GM21737 (cell line): ENCODE measurements at regions not wholly inside any gene's neighbourhood (a gene's known extent, or its start where the extent isn't known, plus 50 kb on each side); places are given as distances from the start of the nearest gene placed in this dataset.
"Not testable (repeated sequence)": the region's sequence is repeated elsewhere in the genome, so short reads cannot be mapped to it uniquely, and the experiment has no call there.

Experiments used
- ATAC-seq: cut with Tn5 transposase; IDR thresholded peaks from one replicate; pipeline ENCODE4 v1.9.1; 2021; ENCODE audit warnings: mild to moderate bottlenecking, moderate library complexity; ENCODE audit not compliant: unreplicated experiment

GRCh38 chr3:76505202-76505845 is 534.6 kb upstream of the ROBO2 start:
- ATAC-seq, result no peak

GRCh38 chr3:76509179-76509830 is 530.6 kb upstream of the ROBO2 start:
- no peak for ATAC-seq

- ATAC-seq, result no peak
Observed at GRCh38 chr3:76514836-76515235, 525.1 kb upstream of the ROBO2 start.

DNA sequence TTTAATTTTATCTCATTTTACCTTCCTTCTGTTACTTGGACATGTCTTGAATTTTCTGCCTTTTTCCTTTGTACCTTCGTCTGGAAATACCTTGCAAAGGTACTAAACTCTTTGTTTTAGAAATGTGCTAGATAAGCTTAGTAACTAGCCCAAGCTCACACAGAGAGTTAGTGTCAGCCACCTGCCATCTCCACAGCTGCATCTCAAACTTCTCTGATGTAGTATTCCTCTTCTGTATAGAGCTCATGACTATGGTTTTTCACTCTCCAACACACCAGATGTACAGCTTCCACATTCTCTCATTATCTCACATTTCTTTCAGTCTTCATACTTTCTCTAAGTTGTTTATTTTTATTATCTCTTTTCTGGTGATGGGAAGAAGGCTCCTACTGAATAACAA is 516.6 kb upstream of the ROBO2 start:
- no peak for ATAC-seq

DNA sequence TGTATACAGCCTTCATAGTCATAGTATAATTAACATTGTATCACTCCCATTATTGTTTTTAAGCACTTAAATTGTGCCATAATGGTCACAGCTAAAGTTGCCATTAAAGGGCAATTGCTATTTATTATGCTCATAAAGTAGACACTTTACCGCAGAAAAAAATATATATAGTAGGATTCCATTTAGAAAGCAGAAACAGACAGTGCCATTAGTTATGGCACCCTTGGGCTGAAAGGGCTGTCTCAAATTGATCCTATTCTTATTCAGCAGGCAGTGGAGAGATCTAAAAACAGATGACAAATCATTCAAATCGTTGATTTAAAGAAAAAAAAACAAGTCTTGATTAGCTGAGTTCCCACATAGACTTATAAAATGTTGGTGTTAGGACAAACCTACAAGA is 514.2 kb upstream of the ROBO2 start:
- ATAC-seq, result no peak

DNA sequence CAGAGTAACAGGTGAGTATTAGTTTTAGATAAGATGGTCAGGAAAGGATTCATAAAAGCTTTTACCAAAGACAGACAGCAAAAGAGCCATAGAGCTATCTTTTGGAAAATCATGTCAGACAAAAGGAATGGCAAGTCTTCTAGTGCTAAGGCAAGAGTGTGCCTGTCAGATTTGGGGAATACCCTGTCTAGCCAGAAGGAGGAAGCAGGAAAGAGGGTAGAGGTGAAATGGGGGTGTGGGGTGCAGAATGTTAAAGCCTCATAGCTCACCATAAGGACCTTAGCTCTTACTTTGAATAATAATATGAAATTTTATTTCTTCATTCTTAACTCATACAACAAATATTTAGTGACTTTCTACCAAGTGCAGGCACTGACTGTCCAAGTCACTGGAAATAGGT is 512.1 kb upstream of the ROBO2 start:
- no peak for ATAC-seq

DNA sequence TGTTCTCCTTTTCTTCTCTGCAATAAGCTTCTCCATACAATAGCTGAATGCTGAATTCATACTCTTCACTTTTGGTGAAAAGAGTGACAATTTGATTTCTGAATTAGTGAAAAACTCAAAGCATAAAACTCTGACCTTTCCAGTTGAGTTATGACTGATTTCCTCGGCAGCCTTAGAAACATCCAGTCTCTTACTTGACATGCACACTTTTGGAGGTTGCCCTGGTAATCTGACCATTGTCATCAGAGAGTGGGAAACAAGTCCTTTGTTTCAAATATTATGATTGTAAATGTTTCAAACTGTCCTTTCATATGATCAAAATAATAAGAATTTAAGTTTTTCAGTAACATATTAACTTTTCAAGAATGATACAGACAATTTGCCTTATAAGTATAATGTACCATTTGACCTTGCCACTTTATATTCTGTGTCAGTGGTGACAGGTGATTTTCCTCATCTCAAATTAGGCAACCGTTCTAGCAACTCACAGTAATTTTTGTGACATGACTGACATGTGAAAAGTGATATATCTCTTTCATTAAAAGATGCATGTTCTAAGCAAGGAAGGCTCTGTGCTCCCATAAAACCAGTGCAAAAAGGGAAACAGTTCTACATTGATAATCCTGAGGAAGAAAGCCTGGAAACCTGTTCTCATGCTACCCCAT is 507.6 kb upstream of the ROBO2 start:
- no peak for ATAC-seq

- ATAC-seq, result not testable (repeated sequence)
Observed at GRCh38 chr3:76533710-76534109, 506.2 kb upstream of the ROBO2 start.

- not testable (repeated sequence) for ATAC-seq
Observed at GRCh38 chr3:76537857-76538256, 502.0 kb upstream of the ROBO2 start.

DNA sequence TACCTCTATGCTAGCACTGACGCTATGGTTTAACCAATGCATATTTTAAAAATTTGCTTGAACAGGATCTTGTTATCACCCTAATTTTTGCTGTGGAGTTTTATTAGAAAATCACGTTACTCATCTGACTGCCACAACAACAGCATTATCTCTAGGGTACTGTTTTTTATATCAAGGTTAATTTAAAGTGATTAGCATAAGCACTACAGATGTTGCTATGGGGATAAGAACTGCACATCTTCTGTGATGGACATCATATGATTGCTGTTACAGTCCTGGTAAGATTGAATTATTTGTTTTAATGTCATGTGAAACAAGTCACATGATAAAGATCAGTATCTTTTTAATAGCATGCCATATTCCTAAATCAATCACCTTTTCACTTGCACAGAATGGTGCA is 492.2 kb upstream of the ROBO2 start:
- ATAC-seq, result no peak

GRCh38 chr3:76550522-76551201 is 489.2 kb upstream of the ROBO2 start:
- no peak for ATAC-seq

GRCh38 chr3:76551739-76552138 is 488.2 kb upstream of the ROBO2 start:
- ATAC-seq, result no peak

DNA sequence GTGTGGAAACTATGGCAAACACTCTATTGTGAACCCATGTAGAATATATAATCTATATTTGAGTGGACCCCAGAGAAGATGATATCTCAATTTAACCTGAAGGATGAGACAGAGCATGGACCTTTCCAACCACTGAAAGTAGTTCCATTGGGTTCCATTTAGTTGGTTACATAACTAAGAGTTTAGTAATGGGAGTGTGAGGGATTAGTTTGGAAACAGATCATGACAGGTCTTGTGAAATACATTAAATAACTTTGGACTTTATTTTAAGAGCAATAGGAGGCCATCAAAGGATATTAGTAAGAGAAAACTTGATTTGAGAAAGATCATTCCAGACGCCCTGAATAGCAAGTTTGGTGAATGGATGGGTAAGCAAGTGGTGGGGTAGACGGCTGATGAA is 487.2 kb upstream of the ROBO2 start:
- ATAC-seq, result no peak

GRCh38 chr3:76554707-76555106 is 485.2 kb upstream of the ROBO2 start:
- no peak for ATAC-seq

- ATAC-seq, result no peak
Observed at GRCh38 chr3:76561494-76562236, 478.2 kb upstream of the ROBO2 start.

DNA sequence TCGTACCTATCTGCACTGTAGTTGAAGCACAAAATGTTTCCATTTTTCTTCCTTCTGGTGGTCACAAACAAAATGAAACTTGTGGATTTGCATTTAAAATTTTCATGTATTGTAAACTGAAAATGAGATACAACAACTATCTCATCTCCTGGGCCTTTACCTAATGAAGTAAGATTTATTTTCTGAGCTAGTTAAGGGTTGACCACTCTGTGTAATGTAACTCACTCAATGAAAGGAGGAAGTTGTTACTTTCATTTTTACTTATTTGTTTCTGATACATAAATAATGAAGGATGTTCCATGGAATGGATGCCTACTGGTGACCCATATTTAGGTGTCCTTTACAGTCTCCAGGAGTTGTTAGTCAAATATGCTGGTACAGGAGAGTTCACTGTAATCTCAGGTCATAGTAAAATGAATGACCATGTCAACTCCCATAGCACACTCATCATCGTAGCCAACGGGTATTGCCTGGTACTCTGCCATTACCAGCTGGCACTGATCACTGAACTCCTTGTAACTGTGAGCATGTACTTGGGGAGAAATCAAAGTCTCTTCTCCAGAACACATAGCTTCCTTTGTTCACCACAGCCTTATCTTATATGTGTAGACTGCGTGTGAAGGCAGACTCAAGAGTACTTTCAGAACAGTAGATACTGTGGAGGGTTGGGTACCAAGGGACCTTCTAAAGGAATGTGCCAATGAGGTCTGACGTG is 474.2 kb upstream of the ROBO2 start:
- no peak for ATAC-seq

DNA sequence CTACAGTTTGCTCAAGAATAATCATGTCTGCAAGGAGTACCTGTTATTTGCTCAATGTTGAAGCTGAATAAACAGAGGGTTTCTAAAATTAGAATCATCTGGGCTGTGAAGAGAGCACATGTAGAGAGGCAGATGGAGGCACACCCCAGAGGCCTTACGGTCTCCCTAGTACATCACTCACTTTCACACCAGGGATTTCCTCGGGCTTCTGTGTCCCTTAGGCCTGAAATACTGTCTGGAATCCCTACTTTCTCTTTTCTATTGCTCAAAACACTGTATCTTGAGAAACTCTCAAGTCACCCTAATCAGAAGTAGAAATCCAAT is 473.7 kb upstream of the ROBO2 start:
- no peak for ATAC-seq

DNA sequence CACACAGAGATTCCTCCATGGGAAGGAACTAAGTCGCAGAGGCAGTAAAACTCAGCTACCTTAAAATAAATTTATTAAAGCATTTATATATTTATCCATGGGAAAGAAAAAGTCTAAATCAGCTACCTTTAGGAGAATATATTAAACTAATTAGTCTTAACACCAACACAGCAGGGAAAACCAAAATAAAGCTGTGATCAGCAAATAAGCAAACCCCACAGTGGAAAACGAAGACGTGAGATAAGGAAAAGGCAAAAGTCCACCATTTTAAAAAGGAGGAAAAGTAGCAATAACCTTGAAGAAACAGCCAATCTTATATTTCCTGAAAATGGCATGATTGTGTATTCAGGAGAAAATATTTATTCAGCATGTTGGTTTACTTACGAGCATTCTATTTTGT is 473.0 kb upstream of the ROBO2 start:
- no peak for ATAC-seq

DNA sequence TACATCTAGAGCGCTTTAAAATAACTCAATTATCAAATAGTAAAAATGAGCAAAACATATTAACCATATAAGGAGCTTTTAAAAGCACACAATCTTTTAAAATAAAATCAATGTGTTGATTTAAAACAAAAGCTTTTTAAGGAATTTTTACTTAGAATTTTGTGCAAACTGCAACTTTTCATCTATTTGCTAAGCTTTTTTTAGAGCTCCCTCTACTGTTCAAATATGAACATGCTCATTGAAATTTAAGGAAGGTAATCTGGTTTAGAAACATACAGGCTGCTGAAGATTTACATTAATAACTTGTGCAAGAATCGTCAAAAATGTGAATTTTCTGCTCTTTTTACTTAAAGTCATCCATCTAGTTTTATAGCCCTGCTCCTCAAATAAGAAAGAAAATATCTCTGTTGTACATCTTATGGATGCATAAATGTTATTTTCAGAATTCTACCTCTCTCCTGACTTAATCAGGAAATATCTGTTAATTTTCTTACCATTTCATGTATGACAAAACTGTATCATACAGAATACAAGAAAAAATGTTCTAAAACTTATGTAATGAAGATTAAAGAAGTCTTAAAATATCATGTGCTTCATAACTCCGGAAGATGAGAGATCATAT is 469.4 kb upstream of the ROBO2 start:
- ATAC-seq, result no peak

DNA sequence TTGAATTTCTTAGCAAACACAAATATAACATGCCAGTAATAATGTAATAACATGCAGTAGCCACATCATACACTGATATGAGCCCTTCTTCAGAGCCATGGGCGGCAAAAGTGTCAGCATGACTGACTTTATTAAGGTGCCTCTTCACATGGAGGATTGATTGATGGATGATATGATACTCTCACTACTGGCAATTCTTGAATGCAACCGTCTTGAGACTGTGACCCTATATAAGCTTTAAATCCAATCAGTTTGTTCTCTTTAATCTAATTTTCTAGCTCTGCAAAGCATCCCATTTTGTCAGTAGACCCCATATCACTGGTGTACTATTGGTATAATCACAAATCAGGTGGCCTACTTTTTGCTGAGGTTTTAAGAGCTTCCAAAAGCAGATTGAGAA is 463.7 kb upstream of the ROBO2 start:
- no peak for ATAC-seq
